ENCODE measurements at regions not wholly inside any gene's neighbourhood (a gene's known extent, or its start where the extent isn't known, plus 50 kb on each side); places are given as distances from the start of the nearest gene placed in this dataset.

DNA sequence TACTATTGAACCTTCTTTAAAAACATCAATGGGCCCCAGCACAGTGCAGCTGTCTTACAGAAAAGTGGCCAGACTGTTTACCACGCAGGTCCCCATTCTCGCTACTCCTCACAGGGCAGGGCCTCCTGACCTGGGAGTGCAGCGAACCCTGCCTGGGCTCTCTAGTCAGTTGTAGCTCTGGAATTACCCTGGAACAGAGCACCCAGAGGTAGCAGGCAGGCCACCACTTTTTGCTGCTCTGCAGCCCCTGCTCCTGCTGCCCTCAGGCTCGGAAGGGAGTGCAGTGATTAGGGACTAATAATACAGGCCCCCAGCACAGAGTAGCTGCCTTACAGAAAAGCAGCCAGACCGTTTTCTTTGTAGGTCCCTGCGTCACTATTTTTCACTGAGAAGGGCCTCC is 1563.0 kb downstream of the SUCLG1 start:
- H3K4me1 ChIP-seq = no peaks in the 10 kb centered on the region
- no peak overlapping the region for H3K4me3 ChIP-seq
- DNase-seq (ENCODE audit: low read depth in 1 of 2, low spot score in 1 of 2) = no peak
- no peaks in the 10 kb centered on the region for H3K9me3 ChIP-seq
- TF ChIP-seq KDM1A (IDR thresholded peaks at IDR 0.05; ENCODE audit: low read depth) (no peak), CBX8 (IDR thresholded peaks at IDR 0.05) (no peak), FOXS1 (CRISPR knock-in tag; IDR thresholded peaks at IDR 0.05) (no peak), HOXB13 (CRISPR knock-in tag; IDR thresholded peaks at IDR 0.05; ENCODE audit: low read depth) (no peak), ZSCAN20 (CRISPR knock-in tag; IDR thresholded peaks at IDR 0.05) (no peak), NR3C1 (IDR thresholded peaks at IDR 0.05) (no peak), NPAS2 (CRISPR knock-in tag; IDR thresholded peaks at IDR 0.05; ENCODE audit: borderline replicate concordance) (no peak), GATA3 (IDR thresholded peaks at IDR 0.05; ENCODE audit: borderline replicate concordance) (no peak), POLR2AphosphoS2 (conservative IDR thresholded peaks at IDR 0.05; ENCODE audit: low read length) (no peak), TP53 (CRISPR knock-in tag; IDR thresholded peaks at IDR 0.05) (no peak), RAD21 (conservative IDR thresholded peaks at IDR 0.05 in 1 of 2, IDR thresholded peaks at IDR 0.05 in 1 of 2) (no peak), CHD4 (IDR thresholded peaks at IDR 0.05; ENCODE audit: borderline replicate concordance) (no peak), TFCP2L1 (CRISPR knock-in tag; IDR thresholded peaks at IDR 0.05) (no peak), HEYL (CRISPR knock-in tag; IDR thresholded peaks at IDR 0.05) (no peak)
- TF ChIP-seq, protein P1, sequence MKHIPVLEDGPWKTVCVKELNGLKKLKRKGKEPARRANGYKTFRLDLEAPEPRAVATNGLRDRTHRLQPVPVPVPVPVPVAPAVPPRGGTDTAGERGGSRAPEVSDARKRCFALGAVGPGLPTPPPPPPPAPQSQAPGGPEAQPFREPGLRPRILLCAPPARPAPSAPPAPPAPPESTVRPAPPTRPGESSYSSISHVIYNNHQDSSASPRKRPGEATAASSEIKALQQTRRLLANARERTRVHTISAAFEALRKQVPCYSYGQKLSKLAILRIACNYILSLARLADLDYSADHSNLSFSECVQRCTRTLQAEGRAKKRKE (CRISPR knock-in tag; IDR thresholded peaks at IDR 0.05; ENCODE audit: low read depth) = no peak
- TF ChIP-seq, protein P2, sequence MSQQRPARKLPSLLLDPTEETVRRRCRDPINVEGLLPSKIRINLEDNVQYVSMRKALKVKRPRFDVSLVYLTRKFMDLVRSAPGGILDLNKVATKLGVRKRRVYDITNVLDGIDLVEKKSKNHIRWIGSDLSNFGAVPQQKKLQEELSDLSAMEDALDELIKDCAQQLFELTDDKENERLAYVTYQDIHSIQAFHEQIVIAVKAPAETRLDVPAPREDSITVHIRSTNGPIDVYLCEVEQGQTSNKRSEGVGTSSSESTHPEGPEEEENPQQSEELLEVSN (IDR thresholded peaks at IDR 0.05; ENCODE audit: borderline replicate concordance, low read depth) = no peak
- TF ChIP-seq, protein P3, sequence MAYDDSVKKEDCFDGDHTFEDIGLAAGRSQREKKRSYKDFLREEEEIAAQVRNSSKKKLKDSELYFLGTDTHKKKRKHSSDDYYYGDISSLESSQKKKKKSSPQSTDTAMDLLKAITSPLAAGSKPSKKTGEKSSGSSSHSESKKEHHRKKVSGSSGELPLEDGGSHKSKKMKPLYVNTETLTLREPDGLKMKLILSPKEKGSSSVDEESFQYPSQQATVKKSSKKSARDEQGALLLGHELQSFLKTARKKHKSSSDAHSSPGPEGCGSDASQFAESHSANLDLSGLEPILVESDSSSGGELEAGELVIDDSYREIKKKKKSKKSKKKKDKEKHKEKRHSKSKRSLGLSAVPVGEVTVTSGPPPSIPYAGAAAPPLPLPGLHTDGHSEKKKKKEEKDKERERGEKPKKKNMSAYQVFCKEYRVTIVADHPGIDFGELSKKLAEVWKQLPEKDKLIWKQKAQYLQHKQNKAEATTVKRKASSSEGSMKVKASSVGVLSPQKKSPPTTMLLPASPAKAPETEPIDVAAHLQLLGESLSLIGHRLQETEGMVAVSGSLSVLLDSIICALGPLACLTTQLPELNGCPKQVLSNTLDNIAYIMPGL (CRISPR knock-in tag; IDR thresholded peaks at IDR 0.05; ENCODE audit: borderline replicate concordance) = no peak
- CTCF ChIA-PET = no interaction called here
- no peak overlapping the region for H3K4me2 ChIP-seq
- no peak for ATAC-seq
- H3K27ac ChIP-seq = no peak overlapping the region
- POLR2A ChIA-PET = no interaction called here
- WGBS (ENCODE audit: missing lambda C conversion rate) = 18% methylated on average over 6 of the region's 6 CpGs
- no peak for FAIRE-seq

DNA sequence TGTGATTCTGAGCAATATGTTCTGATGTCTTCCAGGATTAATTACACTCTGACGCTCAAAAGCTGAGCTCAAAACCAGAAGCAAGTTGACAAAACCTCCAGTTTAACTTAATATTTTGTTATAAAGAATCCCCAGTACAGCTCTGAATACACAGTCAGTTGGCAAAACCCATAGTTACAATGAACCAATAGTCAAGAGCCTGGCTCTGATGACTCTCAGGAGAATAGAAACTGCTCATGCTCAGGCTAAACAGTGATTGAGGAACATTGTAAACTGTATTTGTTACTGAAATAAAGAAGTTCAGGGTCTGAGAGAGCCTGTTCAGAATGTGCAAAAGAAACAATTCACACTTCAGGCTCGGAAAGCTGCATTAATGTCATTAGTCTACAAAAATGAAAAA is 1565.9 kb downstream of the SUCLG1 start:
- ATAC-seq (no peak), FAIRE-seq (no peak), DNase-seq (ENCODE audit: low read depth in 1 of 2, low spot score in 1 of 2) (no peak)
- WGBS (ENCODE audit: missing lambda C conversion rate) = 33% methylated on average over 2 of the region's 2 CpGs
- CTCF ChIA-PET = no interaction called here
- Histone ChIP-seq H3K9me3 (no peaks in the 10 kb centered on the region), H3K27ac (no peak overlapping the region), H3K4me3 (no peak overlapping the region), H3K4me1 (no peaks in the 10 kb centered on the region), H3K4me2 (no peak overlapping the region)
- POLR2A ChIA-PET = no interaction called here
- TF ChIP-seq HOXA7 (CRISPR knock-in tag; IDR thresholded peaks at IDR 0.05) = no peak
- no peak for TF ChIP-seq BHLHE40 (IDR thresholded peaks at IDR 0.05; ENCODE audit: low read depth, low read length)
- TF ChIP-seq, protein P1 (CRISPR knock-in tag; IDR thresholded peaks at IDR 0.05; ENCODE audit: low read depth) = no peak
- TF ChIP-seq RCOR1 (IDR thresholded peaks at IDR 0.05; ENCODE audit: low read depth, low read length) = no peak
- no peak for TF ChIP-seq NFE2L2 (conservative IDR thresholded peaks at IDR 0.05; ENCODE audit: low read length)
- no peak for TF ChIP-seq MAZ (IDR thresholded peaks at IDR 0.05; ENCODE audit: borderline replicate concordance, low read depth, low read length)
- TF ChIP-seq, protein P4, sequence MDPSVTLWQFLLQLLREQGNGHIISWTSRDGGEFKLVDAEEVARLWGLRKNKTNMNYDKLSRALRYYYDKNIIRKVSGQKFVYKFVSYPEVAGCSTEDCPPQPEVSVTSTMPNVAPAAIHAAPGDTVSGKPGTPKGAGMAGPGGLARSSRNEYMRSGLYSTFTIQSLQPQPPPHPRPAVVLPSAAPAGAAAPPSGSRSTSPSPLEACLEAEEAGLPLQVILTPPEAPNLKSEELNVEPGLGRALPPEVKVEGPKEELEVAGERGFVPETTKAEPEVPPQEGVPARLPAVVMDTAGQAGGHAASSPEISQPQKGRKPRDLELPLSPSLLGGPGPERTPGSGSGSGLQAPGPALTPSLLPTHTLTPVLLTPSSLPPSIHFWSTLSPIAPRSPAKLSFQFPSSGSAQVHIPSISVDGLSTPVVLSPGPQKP (IDR thresholded peaks at IDR 0.05; ENCODE audit: low read depth, low read length) = no peak
- TF ChIP-seq NR3C1 (IDR thresholded peaks at IDR 0.05) = no peak
- no peak for TF ChIP-seq TFCP2L1 (CRISPR knock-in tag; IDR thresholded peaks at IDR 0.05)
- TF ChIP-seq MAFK (IDR thresholded peaks at IDR 0.05; ENCODE audit: partially characterized antibody) = no peak
- TF ChIP-seq ZFP36 (IDR thresholded peaks at IDR 0.05; ENCODE audit: borderline replicate concordance, partially characterized antibody) = no peak
- no peak for TF ChIP-seq ZC3H11A (IDR thresholded peaks at IDR 0.05)
- TF ChIP-seq, protein P5, sequence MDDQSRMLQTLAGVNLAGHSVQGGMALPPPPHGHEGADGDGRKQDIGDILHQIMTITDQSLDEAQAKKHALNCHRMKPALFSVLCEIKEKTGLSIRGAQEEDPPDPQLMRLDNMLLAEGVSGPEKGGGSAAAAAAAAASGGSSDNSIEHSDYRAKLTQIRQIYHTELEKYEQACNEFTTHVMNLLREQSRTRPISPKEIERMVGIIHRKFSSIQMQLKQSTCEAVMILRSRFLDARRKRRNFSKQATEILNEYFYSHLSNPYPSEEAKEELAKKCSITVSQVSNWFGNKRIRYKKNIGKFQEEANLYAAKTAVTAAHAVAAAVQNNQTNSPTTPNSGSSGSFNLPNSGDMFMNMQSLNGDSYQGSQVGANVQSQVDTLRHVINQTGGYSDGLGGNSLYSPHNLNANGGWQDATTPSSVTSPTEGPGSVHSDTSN (IDR thresholded peaks at IDR 0.05) = no peak
- TF ChIP-seq, protein P6, sequence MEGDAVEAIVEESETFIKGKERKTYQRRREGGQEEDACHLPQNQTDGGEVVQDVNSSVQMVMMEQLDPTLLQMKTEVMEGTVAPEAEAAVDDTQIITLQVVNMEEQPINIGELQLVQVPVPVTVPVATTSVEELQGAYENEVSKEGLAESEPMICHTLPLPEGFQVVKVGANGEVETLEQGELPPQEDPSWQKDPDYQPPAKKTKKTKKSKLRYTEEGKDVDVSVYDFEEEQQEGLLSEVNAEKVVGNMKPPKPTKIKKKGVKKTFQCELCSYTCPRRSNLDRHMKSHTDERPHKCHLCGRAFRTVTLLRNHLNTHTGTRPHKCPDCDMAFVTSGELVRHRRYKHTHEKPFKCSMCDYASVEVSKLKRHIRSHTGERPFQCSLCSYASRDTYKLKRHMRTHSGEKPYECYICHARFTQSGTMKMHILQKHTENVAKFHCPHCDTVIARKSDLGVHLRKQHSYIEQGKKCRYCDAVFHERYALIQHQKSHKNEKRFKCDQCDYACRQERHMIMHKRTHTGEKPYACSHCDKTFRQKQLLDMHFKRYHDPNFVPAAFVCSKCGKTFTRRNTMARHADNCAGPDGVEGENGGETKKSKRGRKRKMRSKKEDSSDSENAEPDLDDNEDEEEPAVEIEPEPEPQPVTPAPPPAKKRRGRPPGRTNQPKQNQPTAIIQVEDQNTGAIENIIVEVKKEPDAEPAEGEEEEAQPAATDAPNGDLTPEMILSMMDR (IDR thresholded peaks at IDR 0.05) = no peak
- no peak for TF ChIP-seq MYC (IDR thresholded peaks at IDR 0.05; ENCODE audit: borderline replicate concordance, low read length)
- no peak for TF ChIP-seq TP53 (CRISPR knock-in tag; IDR thresholded peaks at IDR 0.05)
- TF ChIP-seq HDAC2 (IDR thresholded peaks at IDR 0.05) = no peak
- TF ChIP-seq ZSCAN20 (CRISPR knock-in tag; IDR thresholded peaks at IDR 0.05) = no peak
- no peak for TF ChIP-seq SREBF2 (IDR thresholded peaks at IDR 0.05)
- TF ChIP-seq RARB (CRISPR knock-in tag; IDR thresholded peaks at IDR 0.05) = no peak
